GM04503 (cell line): ENCODE measurements at regions not wholly inside any gene's neighbourhood (a gene's known extent, or its start where the extent isn't known, plus 50 kb on each side); places are given as distances from the start of the nearest gene placed in this dataset.
"Not testable (repeated sequence)": the region's sequence is repeated elsewhere in the genome, so short reads cannot be mapped to it uniquely, and the experiment has no call there.

ENCODE experiments used
- DNase-seq: peaks from one replicate; pipeline ENCODE4 v3.0.0-alpha.2; 2012; ENCODE audit warnings: low read depth

DNA sequence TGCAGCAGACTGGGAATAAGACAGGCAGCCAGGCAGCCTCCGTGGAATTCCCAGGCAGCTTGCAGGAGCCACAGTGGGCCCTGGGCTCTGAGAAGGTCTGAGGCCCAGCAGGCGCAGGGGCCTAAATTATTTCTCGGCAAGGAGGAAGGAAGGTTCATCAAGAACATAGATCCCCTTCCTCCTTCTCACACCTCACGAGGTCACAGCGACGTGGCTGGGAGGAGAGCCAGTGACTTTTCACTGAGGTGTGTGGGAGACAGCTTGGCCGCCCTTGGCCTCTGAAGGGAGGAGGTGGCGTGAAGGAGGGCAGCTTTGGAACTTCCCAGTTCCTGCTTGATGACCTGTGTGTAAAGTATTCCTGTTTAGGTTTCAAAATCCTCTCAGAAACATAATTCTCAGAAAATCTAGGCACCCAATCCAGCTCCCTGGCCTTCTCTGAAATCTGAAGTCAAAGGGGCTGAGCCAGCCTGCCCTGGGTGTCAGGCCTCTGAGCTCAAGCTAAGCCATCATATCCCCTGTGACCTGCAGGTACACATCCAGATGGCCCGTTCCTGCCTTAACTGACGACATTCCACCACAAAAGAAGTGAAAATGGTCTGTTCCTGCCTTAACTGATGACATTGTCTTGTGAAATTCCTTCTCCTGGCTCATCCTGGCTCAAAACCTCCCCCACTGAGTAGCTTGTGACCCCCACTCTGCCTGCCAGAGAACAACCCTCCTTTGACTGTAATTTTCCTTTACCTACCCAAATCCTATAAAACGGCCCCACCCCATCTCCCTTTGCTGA is 161.0 kb downstream of the ADRA2C start:
- not testable (repeated sequence) for DNase-seq

GRCh38 chr4:3929431-3929830 is 163.2 kb downstream of the ADRA2C start:
- DNase-seq, result not testable (repeated sequence)

DNA sequence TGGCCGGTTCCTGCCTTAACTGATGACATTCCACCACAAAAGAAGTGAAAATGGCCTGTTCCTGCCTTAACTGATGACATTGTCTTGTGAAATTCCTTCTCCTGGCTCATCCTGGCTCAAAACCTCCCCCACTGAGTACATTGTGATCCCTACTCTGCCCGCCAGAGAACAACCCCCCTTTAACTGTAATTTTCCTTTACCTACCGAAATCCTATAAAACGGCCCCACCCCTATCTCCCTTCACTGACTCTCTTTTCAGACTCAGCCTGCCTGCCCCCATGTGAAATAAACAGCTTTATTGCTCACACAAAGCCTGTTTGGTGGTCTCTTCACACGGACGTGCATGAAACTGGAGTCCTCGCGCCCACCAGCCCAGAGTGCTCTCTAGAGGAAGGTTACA is 166.5 kb downstream of the ADRA2C start:
- not testable (repeated sequence) for DNase-seq

- DNase-seq, result not testable (repeated sequence)
These were observed 169.2 kb downstream of the ADRA2C start for GRCh38 chr4:3935406-3935805.

- DNase-seq, result no peak
These were observed 170.0 kb downstream of the ADRA2C start for GRCh38 chr4:3936184-3936583.

- DNase-seq, result not testable (repeated sequence)
These were observed 171.8 kb downstream of the ADRA2C start for GRCh38 chr4:3937849-3938562.

DNA sequence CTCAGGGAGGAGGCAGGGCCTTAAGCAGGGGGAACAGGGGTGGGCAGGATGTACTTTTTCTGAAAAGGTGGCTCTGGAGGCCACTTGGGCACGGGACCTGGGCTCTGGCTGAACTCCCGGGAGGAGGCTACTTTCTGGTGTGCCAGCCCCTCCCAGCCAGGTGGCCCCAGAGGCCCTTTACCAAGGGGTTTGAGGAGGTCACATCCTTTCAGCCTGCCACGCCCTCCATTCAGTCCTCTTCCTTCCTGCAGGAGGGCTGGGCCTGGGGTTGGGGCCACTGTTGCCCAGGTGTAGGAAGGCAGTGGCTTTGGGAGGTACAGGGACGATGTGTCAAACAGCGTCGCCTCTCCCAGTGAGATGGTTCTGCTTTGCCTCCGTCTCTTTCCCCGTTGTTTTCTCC is 172.5 kb downstream of the ADRA2C start:
- DNase-seq, result not testable (repeated sequence)

GRCh38 chr4:3939954-3940591 is 173.9 kb downstream of the ADRA2C start:
- not testable (repeated sequence) for DNase-seq

DNA sequence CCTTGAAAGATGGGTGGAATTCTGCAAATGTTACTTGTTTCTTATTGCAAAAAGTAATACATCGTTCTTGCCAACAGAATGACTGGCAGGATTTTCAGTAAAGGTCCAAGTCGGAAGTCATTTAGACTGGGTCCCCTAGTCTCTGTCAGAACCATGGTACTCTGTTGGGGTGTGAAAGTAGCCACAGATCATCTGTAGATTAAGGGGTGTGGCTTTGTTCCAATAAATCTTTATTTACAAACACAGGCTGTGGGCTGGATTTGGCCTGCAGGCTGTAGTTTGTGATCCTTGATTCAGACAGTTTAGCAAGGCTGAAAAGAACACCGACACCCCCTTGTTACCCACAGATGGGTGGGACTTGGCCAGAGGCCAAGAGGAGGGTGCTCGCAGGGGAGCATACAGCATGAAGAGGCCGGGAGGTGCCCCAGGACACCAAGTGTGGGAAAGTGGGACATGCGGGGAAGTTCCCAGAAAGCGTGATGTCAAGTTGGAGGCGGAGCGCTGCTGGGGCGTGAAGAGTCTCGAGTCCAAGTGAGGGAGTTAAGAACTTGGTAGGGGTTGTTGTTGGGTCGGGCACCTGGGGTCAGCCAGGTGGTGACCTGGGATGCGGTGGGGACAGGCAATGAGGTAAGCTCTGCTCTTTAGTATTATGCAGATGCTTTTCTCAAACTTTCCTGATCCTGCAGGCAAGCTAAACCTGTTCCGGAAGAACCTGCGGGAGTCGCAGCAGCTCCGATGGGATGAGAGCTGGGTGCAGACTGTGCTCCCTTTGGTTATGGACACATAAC is 175.7 kb downstream of the ADRA2C start:
- DNase-seq, result not testable (repeated sequence)

DNA sequence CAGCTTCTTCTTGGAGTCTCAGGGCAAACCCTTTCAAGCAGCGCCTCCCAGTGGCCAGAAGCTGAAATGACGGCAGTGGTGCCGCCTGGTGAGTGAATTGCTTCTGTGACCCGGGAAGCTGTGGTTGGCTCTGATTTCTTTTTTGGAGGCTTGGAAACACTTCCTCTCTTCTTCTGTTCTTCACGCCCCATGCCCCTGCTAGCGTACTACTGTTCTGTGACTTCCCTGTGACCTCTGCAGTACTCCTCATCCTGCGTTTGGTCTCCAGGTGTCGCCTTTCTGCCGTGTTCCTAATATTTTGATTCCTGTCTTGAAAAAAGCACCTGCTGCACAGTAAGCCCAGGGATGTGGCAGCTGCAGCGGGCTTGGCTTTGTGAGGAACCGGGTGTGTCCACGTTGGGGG is 176.4 kb downstream of the ADRA2C start:
- DNase-seq, result not testable (repeated sequence)

DNA sequence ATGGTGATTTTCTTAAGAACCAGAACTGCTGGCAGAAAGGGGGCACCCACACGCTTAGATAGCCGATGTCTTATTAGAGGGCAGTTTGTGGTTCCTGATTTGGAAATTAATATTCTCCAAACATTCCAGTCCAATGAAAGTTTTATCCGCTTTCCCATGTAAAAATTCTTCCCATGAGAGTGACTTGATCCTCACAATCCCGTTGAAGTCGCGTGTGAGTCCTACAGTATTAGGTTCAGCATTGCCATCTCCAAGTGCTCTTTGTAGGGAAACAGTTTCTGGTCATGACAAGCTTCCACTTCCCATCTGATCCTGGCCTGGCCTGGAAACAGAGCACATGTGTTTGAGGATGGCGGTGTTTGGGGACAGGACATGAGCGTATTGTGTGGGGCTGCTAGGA is 176.9 kb downstream of the ADRA2C start:
- not testable (repeated sequence) for DNase-seq

DNA sequence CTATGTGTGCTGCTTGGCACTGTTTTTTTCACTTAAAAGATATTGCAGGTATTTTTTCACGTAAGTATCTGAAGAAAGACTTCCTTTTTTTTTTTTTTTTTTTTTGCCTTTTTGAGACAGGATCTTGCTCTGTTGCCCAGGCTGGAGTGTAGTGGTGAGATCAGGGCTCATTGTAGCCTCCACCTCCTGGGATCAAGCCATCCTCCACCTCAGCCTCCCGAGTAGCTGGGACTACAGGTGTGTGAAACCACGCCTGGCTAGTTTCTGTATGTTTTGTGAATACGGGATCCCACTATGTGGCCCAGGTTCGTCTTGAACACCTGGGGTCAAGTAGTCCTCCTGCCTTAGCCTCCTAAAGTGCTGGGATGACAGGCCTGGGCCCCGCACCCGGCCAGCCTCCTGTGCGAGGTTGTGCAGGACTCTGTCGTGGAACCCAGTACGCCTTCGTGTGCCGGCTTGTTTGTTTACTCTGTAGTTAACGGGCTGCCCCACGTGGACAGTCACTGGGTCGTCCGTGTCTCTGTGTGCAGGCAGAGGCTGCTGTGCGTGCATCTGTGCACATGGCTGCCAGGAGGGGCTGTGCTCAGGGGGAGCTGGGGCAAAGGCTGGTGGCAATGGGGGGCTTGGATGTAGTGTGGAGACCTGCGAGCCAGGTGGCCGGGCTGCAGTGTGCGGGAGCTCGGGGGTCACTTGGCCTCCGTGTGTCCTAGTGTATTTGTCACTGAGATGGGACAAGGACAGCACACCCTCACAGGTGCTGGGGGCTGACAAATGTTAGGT is 179.5 kb downstream of the ADRA2C start:
- no peak for DNase-seq

DNA sequence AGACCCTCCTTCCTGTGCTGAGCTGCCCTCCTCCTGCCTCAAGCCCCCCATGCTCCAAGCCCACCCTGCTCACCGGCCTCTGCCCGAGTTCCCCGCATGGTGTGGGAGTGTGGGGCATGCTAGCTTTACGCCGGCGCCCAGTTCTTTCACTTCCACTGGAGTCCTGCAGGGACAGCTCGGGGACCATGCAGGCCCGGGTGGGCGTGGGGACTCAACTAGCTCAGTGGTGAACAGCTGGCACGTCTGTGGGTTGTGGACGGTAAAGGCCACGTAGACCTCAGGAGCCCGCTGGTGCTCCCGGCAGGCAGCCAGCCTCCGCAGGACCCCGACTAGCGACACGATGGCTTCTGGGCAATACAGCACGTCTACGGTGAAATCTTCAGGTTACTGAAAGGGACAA is 180.4 kb downstream of the ADRA2C start:
- DNase-seq, result not testable (repeated sequence)

GRCh38 chr4:3947761-3948160 is 181.6 kb downstream of the ADRA2C start:
- not testable (repeated sequence) for DNase-seq

DNA sequence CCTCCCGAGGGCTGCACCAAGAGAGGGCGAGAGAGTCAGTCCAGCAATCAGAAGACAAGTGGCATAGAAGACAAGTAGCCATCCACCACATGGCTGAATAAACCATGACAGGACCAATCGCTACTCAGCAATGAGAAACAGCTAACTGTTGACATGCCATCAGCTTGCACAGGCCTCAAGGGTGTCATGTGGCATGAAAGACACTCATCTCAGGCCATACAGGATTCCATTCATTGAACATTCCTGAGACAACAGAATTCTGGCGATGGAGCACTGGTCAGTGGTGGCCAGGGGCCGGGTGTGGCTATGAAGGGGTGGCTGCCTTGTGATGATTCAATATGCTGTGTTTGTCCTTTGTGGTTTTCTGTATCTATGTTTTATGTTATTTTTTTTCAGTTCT is 182.0 kb downstream of the ADRA2C start:
- DNase-seq, result peak; percentile 22

DNA sequence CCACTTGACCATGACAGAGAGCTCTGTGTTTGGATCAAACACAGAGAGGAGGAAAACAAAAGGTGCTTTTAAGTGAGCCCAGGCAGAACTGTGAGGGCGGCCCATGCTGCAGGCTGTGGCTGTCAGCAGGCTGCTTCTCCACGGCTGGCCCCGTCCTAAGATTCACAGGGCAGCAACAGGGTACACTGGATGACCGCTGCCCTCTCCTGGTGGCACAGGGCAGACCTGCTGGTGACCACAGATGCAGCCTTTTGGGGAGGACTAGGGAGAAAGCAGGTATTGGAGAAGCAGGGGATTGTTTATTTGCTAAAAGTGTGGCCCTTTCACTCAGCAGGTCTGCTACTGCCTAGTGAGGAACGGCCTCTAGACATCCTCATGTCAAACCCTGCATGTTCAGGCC is 183.7 kb downstream of the ADRA2C start:
- not testable (repeated sequence) for DNase-seq

DNA sequence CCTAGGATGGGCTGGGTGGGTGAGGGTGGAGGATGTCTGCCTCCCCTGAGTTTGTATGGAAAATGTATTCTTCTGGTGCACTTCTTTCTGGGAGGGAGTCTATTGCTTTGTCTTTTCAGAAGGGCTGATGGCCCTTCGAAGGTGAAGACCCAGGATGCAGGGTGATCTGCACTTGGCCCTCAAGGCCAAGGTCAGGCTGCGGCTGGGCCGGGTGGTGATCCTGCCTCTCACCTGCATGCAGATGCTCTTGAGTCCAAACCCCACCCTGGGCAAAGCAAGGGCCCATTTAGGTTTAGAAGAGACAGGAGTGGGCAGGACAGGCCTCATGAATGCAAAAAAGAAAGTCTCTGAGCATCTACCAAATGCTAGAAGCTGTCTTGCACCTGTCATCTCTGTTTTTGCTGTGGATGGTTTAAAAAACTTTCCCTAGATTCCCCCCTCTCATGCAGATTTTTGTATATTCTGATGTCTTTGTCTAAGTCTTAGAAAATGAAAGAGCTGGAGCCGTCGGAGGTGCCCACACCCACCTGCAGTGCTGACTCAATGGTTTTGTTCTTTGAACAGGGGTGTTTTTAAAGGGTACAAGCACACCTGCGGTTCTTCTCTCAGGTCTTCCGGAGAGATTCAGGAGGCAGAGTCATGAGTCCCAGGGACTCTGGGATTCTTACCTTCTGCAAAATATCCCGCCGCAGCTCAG is 186.4 kb downstream of the ADRA2C start:
- DNase-seq, result not testable (repeated sequence)

DNA sequence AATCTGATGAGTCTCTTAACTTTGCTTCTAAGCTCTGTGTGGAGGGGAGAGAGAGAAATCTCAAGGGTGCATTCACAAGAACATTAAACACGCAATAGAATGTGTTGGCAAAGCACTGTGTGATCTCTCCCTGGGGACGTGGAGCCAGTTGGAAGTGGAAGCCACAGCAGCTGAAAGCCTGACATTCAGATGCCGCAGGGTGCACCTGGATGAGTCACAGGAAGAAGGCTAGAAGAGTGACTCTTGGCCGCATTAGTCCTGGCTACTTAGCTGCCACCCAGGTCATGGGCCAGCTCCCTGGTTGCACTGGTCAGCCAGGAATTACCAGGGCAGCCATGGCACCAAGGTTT is 186.9 kb downstream of the ADRA2C start:
- DNase-seq, result not testable (repeated sequence)

DNA sequence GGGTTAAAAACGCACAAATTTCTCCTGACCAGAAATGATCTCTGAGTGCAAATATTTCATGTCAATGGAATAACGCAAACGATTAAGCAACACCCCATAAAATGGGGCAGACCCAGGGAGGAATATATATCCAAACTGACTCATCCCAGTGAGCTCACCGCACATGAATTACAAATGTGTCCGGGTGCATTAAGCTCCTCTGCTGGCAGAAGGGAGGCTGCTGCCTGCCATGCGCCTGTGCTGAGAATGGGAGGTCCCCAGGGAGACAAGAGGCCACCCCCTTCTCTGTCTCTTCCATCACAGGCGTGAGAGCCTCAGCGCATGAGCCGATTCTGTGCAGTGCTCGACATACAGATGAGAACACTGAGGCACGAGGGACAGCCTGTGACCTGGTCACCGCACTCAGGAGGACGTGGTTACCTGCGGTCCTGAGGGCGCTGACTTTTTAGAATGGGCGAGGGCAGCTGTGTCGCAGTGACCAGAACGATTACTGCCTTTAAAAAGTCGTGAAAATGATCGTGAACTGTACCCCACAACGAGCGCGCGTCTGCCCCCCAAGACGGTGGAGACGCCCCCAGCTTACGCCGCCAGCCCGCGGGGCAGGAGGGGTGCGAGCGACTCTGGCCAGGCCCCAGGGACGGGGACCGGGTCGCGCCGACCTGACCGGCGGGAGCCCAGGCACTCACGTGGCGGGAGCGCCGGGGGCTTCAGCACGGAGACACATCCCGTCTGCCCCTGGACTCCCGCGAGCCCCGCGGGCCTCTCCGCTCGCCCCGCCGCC is 188.5 kb downstream of the ADRA2C start:
- peak; percentile 90 for DNase-seq
